Urinary bladder (tissue), 3 donors: ENCODE measurements at regions not wholly inside any gene's neighbourhood (a gene's known extent, or its start where the extent isn't known, plus 50 kb on each side); places are given as distances from the start of the nearest gene placed in this dataset.

Experiments
- DNase-seq: peaks from one replicate; pipeline ENCODE4 v3.0.0-alpha.2; 2015; ENCODE audit errors: extremely low spot score
- H3K27ac ChIP-seq: one replicate; pipeline ENCODE4 v1.5.1; 2013; ENCODE audit warnings: low read depth, mild to moderate bottlenecking, moderate library complexity
- H3K36me3 ChIP-seq: one replicate; pipeline ENCODE4 v1.6.1; 2013; ENCODE audit warnings: mild to moderate bottlenecking, moderate library complexity; ENCODE audit not compliant: insufficient read depth
- H3K4me1 ChIP-seq: one replicate; pipeline ENCODE4 v1.6.1; 2013; ENCODE audit warnings: mild to moderate bottlenecking, moderate library complexity; ENCODE audit not compliant: insufficient read depth
- H3K4me3 ChIP-seq: one replicate; pipeline ENCODE4 v1.5.1; 2013; ENCODE audit warnings: low read depth, low read length
- WGBS: extraction: QIAGEN DNeasy Blood & Tissue Kit; methylation state at CpG from one replicate; pipeline ENCODE4 v1.1.7; 2013; 5-methylcytosine and 5-hydroxymethylcytosine counted together
- donor health status: healthy with polysubstance abuse.
- donor health status: healthy.

- no peak for DNase-seq
- 36% methylated on average over 2 of the region's 2 CpGs for WGBS
- Histone ChIP-seq H3K27ac (no peak overlapping the region), H3K4me1 (no peaks in the 10 kb centered on the region), H3K4me3 (no peak overlapping the region), H3K36me3 (no peaks in the 10 kb centered on the region)
These were observed 748.7 kb upstream of the CHAC2 start for GRCh38 chr2:53018825-53019425.

DNA sequence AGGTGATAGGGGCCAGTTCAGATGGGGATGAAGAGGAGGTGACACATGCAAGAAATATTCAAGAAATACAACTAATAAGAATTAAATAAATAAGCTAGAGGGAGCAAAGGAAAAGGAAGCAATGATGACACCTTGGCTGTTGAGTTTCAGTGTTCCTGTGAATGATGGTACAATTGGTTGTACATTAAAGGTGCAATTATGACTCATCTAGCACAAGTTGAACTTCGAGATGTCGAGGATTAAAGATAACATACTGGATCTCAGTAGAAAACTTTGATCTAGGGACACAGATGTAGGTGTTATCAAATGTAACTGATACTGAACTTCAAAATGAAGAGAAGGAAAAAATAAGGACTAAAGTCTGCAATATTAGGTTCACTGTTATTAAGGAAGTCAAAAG lies 760.6 kb upstream of the CHAC2 start:
- DNase-seq = no peak
- no peaks in the 10 kb centered on the region for H3K4me1 ChIP-seq
- no peaks in the 10 kb centered on the region for H3K36me3 ChIP-seq
- no peak overlapping the region for H3K27ac ChIP-seq
- no peak overlapping the region for H3K4me3 ChIP-seq
- WGBS = 75% methylated on average over 2 of the region's 2 CpGs

- Histone ChIP-seq H3K4me1 (no peaks in the 10 kb centered on the region), H3K36me3 (no peaks in the 10 kb centered on the region), H3K27ac (no peak overlapping the region), H3K4me3 (no peak overlapping the region)
- no peak for DNase-seq
- WGBS = 83% methylated on average over 3 of the region's 3 CpGs
These were observed 763.2 kb upstream of the CHAC2 start for GRCh38 chr2:53004413-53004812.

- H3K36me3 ChIP-seq = no peaks in the 10 kb centered on the region
- WGBS = 35% methylated on average over 2 of the region's 2 CpGs
These were observed 772.2 kb upstream of the CHAC2 start for GRCh38 chr2:52995424-52995823.

DNA sequence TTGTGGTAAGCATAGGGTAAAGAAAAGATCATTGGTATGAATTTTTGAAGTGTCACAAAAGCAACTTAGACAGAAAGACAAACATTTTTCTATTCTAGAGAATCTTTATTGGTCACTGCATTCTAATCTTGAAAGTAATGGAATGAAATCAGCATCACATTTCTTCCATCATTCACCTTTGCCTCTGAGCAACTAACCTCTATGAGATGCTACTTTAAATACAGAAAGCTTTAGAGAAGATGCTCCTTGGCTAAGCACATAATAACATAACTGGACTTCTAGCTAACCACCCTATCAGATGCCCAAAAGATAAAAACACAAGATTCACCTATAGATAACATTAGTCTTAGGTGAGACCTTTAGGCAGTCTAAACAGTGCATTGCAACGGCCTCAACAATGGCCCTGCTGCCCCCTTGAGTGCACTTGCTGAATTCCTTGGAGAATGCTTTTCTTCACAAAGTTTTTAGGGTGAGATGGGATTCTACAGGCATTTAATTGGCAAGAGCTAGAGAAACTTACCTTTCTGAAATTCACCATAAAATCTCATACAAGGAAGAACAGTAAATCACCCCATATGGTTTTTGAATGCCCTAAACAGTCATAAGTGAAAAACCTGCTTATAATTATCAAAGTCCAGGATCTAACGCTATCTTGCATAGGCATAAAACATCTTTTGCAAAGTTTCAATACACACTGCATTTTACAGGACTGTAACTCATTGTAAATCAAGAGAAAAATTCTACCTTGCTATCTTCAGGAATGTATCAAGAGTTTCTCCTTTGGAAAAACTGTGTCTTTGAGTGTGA lies 791.3 kb upstream of the CHAC2 start:
- no peaks in the 10 kb centered on the region for H3K4me1 ChIP-seq
- WGBS = 50% methylated on average over 2 of the region's 2 CpGs
- H3K4me3 ChIP-seq = no peak overlapping the region
- H3K27ac ChIP-seq = no peak overlapping the region
- DNase-seq = no peak
- H3K36me3 ChIP-seq = no peaks in the 10 kb centered on the region

More at GRCh38 chr2:52995424-52995823, 772.2 kb upstream of the CHAC2 start:
- Histone ChIP-seq H3K27ac (no peak overlapping the region), H3K4me1 (no peaks in the 10 kb centered on the region), H3K4me3 (no peak overlapping the region)
- DNase-seq = no peak

- no peaks in the 10 kb centered on the region for H3K4me1 ChIP-seq
- no peak overlapping the region for H3K27ac ChIP-seq
- 95% methylated on average over 1 of the region's 1 CpG for WGBS
- H3K4me3 ChIP-seq = no peak overlapping the region
- no peaks in the 10 kb centered on the region for H3K36me3 ChIP-seq
- no peak for DNase-seq
These were observed 793.5 kb upstream of the CHAC2 start for GRCh38 chr2:52974127-52974526.

DNA sequence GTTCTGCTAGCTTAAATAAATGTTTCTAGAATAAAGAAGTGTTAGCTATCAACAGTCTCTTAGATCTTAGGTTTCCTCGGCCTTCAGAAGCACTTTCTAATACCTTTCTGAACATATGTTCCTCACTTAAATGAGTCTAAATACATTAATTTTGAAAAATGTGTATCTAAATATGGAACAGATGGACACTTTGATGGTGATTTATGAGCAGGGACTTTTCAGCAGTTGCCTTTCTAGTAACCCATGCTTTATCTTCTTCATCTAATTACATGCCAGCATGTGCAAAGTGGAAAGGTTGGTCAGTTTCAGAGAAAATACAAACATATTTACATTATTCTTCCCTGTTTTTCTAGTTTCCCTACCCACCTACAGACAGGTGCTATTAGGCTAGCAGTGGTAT lies 797.0 kb upstream of the CHAC2 start:
- Histone ChIP-seq H3K4me3 (no peak overlapping the region), H3K27ac (no peak overlapping the region), H3K36me3 (no peaks in the 10 kb centered on the region), H3K4me1 (no peaks in the 10 kb centered on the region)
- WGBS = 62% methylated on average over 1 of the region's 1 CpG
- no peak for DNase-seq

DNA sequence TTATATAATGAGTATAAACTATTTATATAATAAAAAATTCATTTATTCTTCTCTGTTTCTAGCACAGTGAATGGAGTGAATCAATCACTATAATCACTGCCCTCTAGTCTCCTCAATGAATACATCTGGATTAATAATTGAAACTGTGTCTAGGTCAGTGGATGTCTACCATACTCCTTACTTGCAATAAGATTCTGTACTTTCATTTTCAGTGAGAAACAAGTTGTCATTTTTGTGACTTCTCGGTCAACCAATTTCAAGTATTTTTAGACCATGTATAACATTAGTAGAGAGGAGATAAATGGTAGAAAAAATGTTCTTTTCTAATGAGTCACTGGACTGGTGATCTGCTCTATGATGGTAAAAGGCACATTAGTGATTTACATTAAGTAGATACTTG lies 799.6 kb upstream of the CHAC2 start:
- WGBS = 93% methylated on average over 1 of the region's 1 CpG
- H3K4me3 ChIP-seq = no peak overlapping the region
- H3K27ac ChIP-seq = no peak overlapping the region
- DNase-seq = no peak
- no peaks in the 10 kb centered on the region for H3K36me3 ChIP-seq
- H3K4me1 ChIP-seq = no peaks in the 10 kb centered on the region

DNA sequence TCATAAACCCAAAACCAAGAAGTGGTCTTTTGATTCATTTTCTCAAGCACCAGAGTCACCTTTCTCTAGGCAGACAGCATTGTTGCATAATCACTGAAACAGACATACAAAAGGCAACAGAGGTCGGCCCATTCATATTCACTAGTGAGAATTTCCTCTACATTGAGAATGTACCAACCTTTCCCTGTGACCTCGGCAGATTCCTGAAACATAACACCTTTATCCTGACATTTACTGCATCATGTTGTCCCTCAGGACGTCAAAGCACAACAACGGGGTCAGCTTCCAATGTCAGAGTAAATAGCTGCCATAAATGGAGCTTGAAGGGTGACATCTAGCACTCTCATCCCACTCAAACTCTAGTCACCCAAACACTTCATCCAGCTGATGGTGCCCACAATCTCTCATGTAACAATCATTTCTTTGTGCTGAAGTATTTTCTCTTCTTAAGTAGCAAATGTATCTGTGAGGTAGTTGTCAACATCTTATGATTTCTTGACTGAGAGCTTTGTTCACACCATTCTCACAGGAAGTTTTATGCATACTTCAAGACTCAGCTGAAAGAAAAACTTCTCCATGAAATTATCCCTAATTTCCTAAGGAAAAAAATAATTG lies 802.6 kb upstream of the CHAC2 start:
- H3K4me1 ChIP-seq = no peaks in the 10 kb centered on the region
- H3K27ac ChIP-seq = no peak overlapping the region
- no peak for DNase-seq
- no peak overlapping the region for H3K4me3 ChIP-seq
- H3K36me3 ChIP-seq = no peaks in the 10 kb centered on the region
- 45% methylated on average over 4 of the region's 4 CpGs for WGBS

- Histone ChIP-seq H3K4me1 (no peaks in the 10 kb centered on the region), H3K4me3 (no peak overlapping the region), H3K36me3 (no peaks in the 10 kb centered on the region), H3K27ac (no peak overlapping the region)
- no peak for DNase-seq
These were observed 806.2 kb upstream of the CHAC2 start for GRCh38 chr2:52961403-52961802.

DNA sequence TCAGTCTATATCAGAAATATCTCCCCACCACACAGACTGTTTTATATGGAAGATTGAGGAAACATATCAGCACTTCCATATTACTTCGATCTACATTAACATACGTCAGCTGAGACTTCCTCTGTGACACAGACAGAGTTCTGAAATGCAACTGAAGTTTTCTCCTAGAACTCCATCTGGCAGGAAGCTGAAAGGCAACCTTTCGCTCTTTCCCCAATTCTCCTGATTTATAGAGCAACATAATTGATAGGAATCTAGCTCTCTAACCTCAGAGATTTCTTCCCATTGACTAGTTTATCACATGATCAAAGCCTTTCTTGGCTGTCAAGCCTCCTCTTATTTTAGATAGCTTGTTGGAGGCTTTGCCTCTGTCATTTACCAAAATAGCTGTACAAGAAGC lies 806.7 kb upstream of the CHAC2 start:
- 67% methylated on average over 3 of the region's 3 CpGs for WGBS
- no peaks in the 10 kb centered on the region for H3K4me1 ChIP-seq
- H3K4me3 ChIP-seq = no peak overlapping the region
- H3K36me3 ChIP-seq = no peaks in the 10 kb centered on the region
- H3K27ac ChIP-seq = no peak overlapping the region
- DNase-seq = no peak

DNA sequence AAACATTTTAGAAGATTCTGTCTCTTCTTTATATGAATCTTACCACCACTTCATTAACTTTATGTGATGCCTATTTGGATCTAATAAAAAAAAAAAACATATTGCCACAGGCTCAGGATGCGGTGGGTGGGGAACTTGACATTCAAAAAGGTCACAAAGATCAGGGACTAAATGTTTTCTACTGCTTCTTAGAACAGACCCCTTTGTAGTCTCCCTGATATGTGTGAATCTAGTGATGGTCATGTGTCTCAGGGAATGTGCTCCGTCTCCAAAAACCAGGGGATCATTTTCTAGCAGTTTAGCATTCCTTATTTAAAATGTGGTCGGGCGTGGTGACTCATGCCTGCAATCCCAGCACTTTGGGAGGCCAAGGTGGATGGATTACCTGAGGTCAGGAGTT lies 807.8 kb upstream of the CHAC2 start:
- Histone ChIP-seq H3K4me1 (no peaks in the 10 kb centered on the region), H3K4me3 (no peak overlapping the region), H3K36me3 (no peaks in the 10 kb centered on the region), H3K27ac (no peak overlapping the region)
- no peak for DNase-seq
- WGBS = 87% methylated on average over 4 of the region's 4 CpGs

DNA sequence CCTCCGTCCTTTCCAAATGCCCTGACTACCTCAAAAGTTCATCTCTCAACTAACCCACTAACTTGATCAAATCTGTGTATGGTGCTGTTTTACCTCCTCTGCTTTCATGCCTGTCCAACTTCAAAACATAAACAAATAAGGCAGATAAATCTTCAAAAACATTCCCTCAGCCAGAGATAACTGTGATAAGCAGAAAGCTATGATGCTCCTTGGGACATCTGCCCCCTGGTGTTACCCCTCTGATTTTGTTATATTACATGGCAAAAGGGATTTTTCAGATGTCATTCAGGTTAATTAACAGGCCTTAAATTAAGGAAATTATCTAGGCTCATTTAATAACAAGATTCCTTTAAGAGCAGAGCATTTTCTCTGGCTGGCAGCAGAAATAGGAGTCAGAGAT lies 810.8 kb upstream of the CHAC2 start:
- DNase-seq = no peak
- no peak overlapping the region for H3K27ac ChIP-seq
- WGBS = 73% methylated on average over 1 of the region's 1 CpG
- no peaks in the 10 kb centered on the region for H3K36me3 ChIP-seq
- H3K4me3 ChIP-seq = no peak overlapping the region
- H3K4me1 ChIP-seq = no peaks in the 10 kb centered on the region

DNA sequence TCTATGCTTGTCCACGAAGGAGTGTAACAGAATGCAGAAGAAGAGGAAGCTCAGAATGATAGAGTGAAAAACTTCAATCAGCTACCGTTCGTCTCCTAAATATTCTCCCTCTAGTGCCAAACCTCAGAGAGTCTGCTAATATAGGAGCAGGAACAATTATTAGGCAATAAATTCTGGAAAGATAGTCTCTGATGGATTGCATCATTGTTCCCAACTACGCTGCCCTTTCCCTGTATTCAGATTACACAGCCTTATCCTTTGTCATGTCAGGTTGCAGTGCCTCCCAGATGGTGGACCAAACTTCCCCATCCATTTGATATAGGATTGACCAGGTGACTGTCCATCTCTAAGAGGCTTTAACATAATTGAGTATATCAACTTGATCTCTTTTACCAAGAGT lies 811.5 kb upstream of the CHAC2 start:
- 78% methylated on average over 4 of the region's 4 CpGs for WGBS

More for the DNA sequence above, 811.5 kb upstream of the CHAC2 start:
- DNase-seq = no peak
- Histone ChIP-seq H3K27ac (no peak overlapping the region), H3K4me1 (no peaks in the 10 kb centered on the region), H3K4me3 (no peak overlapping the region), H3K36me3 (no peaks in the 10 kb centered on the region)
